B cell (primary cell): ENCODE measurements at regions not wholly inside any gene's neighbourhood (a gene's known extent, or its start where the extent isn't known, plus 50 kb on each side); places are given as distances from the start of the nearest gene placed in this dataset.

Source experiments
- ATAC-seq: fragments of 200-7000 bp; cut with Tn5 transposase; one replicate; pipeline ENCODE4 v1.10.0; 2021; ENCODE audit warnings: low read depth, mild to moderate bottlenecking, moderate number of reproducible peaks, moderate library complexity
- CTCF ChIA-PET: fragments of 350-600 bp; sonication (Branson Sonifier 250); formaldehyde crosslinking; loops from one replicate; lab custom pipeline; 2021; ENCODE audit warnings: antibody characterized with exemption, inconsistent platforms; lab: Charles Lee
- POLR2A ChIA-PET: fragments of 350-600 bp; sonication (Branson Sonifier 250); formaldehyde crosslinking; loops from one replicate; lab custom pipeline; 2021; ENCODE audit warnings: antibody characterized with exemption; lab: Charles Lee
- DNase-seq: peaks from one replicate; pipeline ENCODE4 v3.0.0; 2013
- H2AFZ ChIP-seq: 2 replicates; pipeline ENCODE4 v1.6.1; 2012; ENCODE audit warnings: mild to moderate bottlenecking, low read depth, low read length; ENCODE audit not compliant: insufficient read depth, poor library complexity, severe bottlenecking
- H3K27ac ChIP-seq, 2 donors: 1 replicate in 1 of 2; 2 replicates in 1 of 2; pipeline ENCODE4 v1.5.1; 2012 to 2013; ENCODE audit warnings: low read length in 2 of 2, mild to moderate bottlenecking in 2 of 2, moderate library complexity in 1 of 2
- H3K27me3 ChIP-seq, 4 experiments: fragments of 200-600 bp in 1 of 4; sonication (generic) in 1 of 4; replicated peaks in 1 of 4; 1 replicate in 2 of 4; 2 replicates in 2 of 4; pipeline versions ENCODE4 v1.6.1 to v1.7.0; 2013 to 2016; ENCODE audit warnings: low read length in 3 of 4, mild to moderate bottlenecking in 2 of 4, mixed read lengths in 1 of 4, moderate library complexity in 1 of 4; ENCODE audit not compliant: insufficient read depth in 4 of 4, control insufficient read depth in 3 of 4; ENCODE audit errors: control extremely low read depth in 1 of 4
- H3K36me3 ChIP-seq, 2 experiments: replicated peaks in 1 of 2; 1 replicate in 1 of 2; 2 replicates in 1 of 2; pipeline versions ENCODE4 v1.6.1 to v1.7.1; 2013; ENCODE audit warnings: low read length in 1 of 2; ENCODE audit not compliant: insufficient read depth in 2 of 2, control insufficient read depth in 1 of 2; ENCODE audit errors: control extremely low read depth in 1 of 2, extremely low read depth in 1 of 2
- H3K4me1 ChIP-seq, 2 donors: fragments of 200-600 bp in 1 of 2; sonication (generic) in 1 of 2; 1 replicate in 1 of 2; 2 replicates in 1 of 2; pipeline versions ENCODE4 v1.5.1 to v1.6.1; 2013 to 2017; ENCODE audit warnings: low read length in 2 of 2; ENCODE audit not compliant: control insufficient read depth in 2 of 2, insufficient read depth in 2 of 2
- H3K4me2 ChIP-seq: replicated peaks from 2 replicates; pipeline ENCODE3; 2012; ENCODE audit warnings: mild to moderate bottlenecking, low read depth, low read length; ENCODE audit not compliant: poor library complexity, severe bottlenecking
- H3K4me3 ChIP-seq, 5 experiments: fragments of 200-600 bp in 1 of 5; sonication (generic) in 1 of 5; 1 replicate in 3 of 5; 2 replicates in 2 of 5; pipeline versions ENCODE4 v1.5.1 to v1.7.0; 2011 to 2016; ENCODE audit warnings: low read length in 4 of 5, mild to moderate bottlenecking in 4 of 5, low read depth in 2 of 5, control low read depth in 1 of 5, moderate library complexity in 1 of 5; ENCODE audit not compliant: insufficient read depth in 1 of 5; ENCODE audit errors: control extremely low read depth in 1 of 5, extremely low read depth in 1 of 5
- H3K79me2 ChIP-seq: fragments of 200-600 bp; sonication (generic); one replicate; pipeline ENCODE4 v1.6.0; 2016; ENCODE audit warnings: low read length; ENCODE audit not compliant: control insufficient read depth, insufficient read depth
- H3K9ac ChIP-seq: fragments of 200-600 bp; sonication (generic); 2 replicates; pipeline ENCODE4 v1.6.1; 2017; ENCODE audit warnings: mild to moderate bottlenecking, low read length, moderate library complexity
- H3K9me3 ChIP-seq, 3 donors: one replicate each; pipeline versions ENCODE4 v1.6.1 to v1.7.1; 2013; ENCODE audit warnings: low read length in 2 of 3; ENCODE audit not compliant: control insufficient read depth in 2 of 3, insufficient read depth in 1 of 3; ENCODE audit errors: control extremely low read depth in 1 of 3
- H4K20me1 ChIP-seq: 2 replicates; pipeline ENCODE4 v1.6.0; 2012; ENCODE audit warnings: mild to moderate bottlenecking, low read length; ENCODE audit not compliant: insufficient read depth, control insufficient read depth, poor library complexity, severe bottlenecking
- H3K27ac Mint-ChIP-seq: one replicate; pipeline ENCODE4 v1.8.0; 2021; ENCODE audit warnings: mixed read lengths
- H3K27me3 Mint-ChIP-seq: one replicate; pipeline ENCODE4 v1.8.0; 2021; ENCODE audit warnings: mixed read lengths
- H3K4me1 Mint-ChIP-seq: one replicate; pipeline ENCODE4 v1.8.0; 2021; ENCODE audit warnings: mixed read lengths
- H3K4me3 Mint-ChIP-seq: one replicate; pipeline ENCODE4 v1.8.0; 2021; ENCODE audit warnings: mixed read lengths
- H3K9me3 Mint-ChIP-seq: one replicate; pipeline ENCODE4 v1.8.0; 2022; ENCODE audit warnings: mixed read lengths; ENCODE audit not compliant: insufficient read depth
- CTCF ChIP-seq: fragments of 200-600 bp; IDR thresholded peaks from one replicate; pipeline ENCODE4 v1.8.0; 2022; ENCODE audit warnings: antibody characterized with exemption, mild to moderate bottlenecking
- EZH2 ChIP-seq: IDR thresholded peaks from 2 replicates; pipeline ENCODE4 v1.6.1; 2012; ENCODE audit warnings: borderline replicate concordance, low read depth, mild to moderate bottlenecking, moderate library complexity, low read length; ENCODE audit not compliant: insufficient read depth, poor library complexity, severe bottlenecking
- WGBS: methylation state at CpG from one replicate; pipeline ENCODE4 v1.1.5; 2013; ENCODE audit warnings: missing lambda C conversion rate; ENCODE audit not compliant: insufficient coverage; 5-methylcytosine and 5-hydroxymethylcytosine counted together
- intact Hi-C: fragments of 100-400 bp; cut with micrococcal nuclease; formaldehyde crosslinking; loops from one replicate; pipeline ENCODE4 v1.10.0; 2022

- no peak for ATAC-seq
- POLR2A ChIA-PET: no interaction called here
Observed at GRCh38 chr4:17322514-17322913, 189.4 kb downstream of the QDPR start.

GRCh38 chr4:17320046-17320445 is 191.8 kb downstream of the QDPR start:
- no peaks in the 10 kb centered on the region for H3K27me3 ChIP-seq
- peaks cover 0 to 3% (median 0%) of the 10 kb centered on the region in 3 donors for H3K9me3 ChIP-seq
- DNase-seq (no peak), ATAC-seq (no peak)
- H3K79me2 ChIP-seq: no peaks in the 10 kb centered on the region
- Mint-ChIP-seq H3K27me3 (peaks cover 7% of the 10 kb centered on the region), H3K4me3 (no peak overlapping the region), H3K4me1 (no peaks in the 10 kb centered on the region), H3K27ac (no peak overlapping the region), H3K9me3 (no peaks in the 10 kb centered on the region)
- no peak overlapping the region for H3K4me3 ChIP-seq
- H3K27ac ChIP-seq: no peak overlapping the region
- no peak overlapping the region for H3K4me2 ChIP-seq
- no peak for TF ChIP-seq CTCF
- TF ChIP-seq EZH2: no peak
- no peak overlapping the region for H2AFZ ChIP-seq
- no peak overlapping the region for H3K9ac ChIP-seq
- H3K4me1 ChIP-seq: no peaks in the 10 kb centered on the region
- 82% methylated on average over 6 of the region's 6 CpGs for WGBS
- POLR2A ChIA-PET: no interaction called here
- no peaks in the 10 kb centered on the region for H3K36me3 ChIP-seq
- CTCF ChIA-PET: no interaction called here
- intact Hi-C loops: no loop called here
- H4K20me1 ChIP-seq: no peaks in the 10 kb centered on the region

More at GRCh38 chr4:17322514-17322913, 189.4 kb downstream of the QDPR start:
- peaks cover 0 to 3% (median 0%) of the 10 kb centered on the region in 3 donors for H3K9me3 ChIP-seq
- H3K27ac Mint-ChIP-seq: no peak overlapping the region
- intact Hi-C loops: no loop called here
- no peaks in the 10 kb centered on the region for H4K20me1 ChIP-seq
- no peaks in the 10 kb centered on the region for H3K79me2 ChIP-seq
- CTCF ChIA-PET: no interaction called here
- no peaks in the 10 kb centered on the region for H3K4me1 ChIP-seq
- no peak overlapping the region for H3K9ac ChIP-seq
- no peak overlapping the region for H3K4me3 Mint-ChIP-seq
- no peak for DNase-seq
- H3K9me3 Mint-ChIP-seq: peaks cover 2% of the 10 kb centered on the region
- H3K27me3 Mint-ChIP-seq: peaks cover 10% of the 10 kb centered on the region
- H3K36me3 ChIP-seq: no peaks in the 10 kb centered on the region
- no peak overlapping the region for H3K4me2 ChIP-seq
- no peak overlapping the region for H3K4me3 ChIP-seq
- no peak overlapping the region for H2AFZ ChIP-seq
- H3K4me1 Mint-ChIP-seq: no peaks in the 10 kb centered on the region
- H3K27ac ChIP-seq: no peak overlapping the region
- peaks cover 0 to 4% (median 0%) of the 10 kb centered on the region in 4 experiments for H3K27me3 ChIP-seq
- no peak for TF ChIP-seq EZH2
- TF ChIP-seq CTCF: no peak
